T-helper 2 cell treated with Interferon-gamma antibody and Interleukin-4, amounts not matched to agents 5 μg/mL and 100 μg/mL, for 36 hours (primary cell): ENCODE measurements at regions not wholly inside any gene's neighbourhood (a gene's known extent, or its start where the extent isn't known, plus 50 kb on each side); places are given as distances from the start of the nearest gene placed in this dataset.
A peak's percentile ranks its signal among the peaks of the same experiment; 100 is the strongest.
"Not testable (repeated sequence)": the region's sequence is repeated elsewhere in the genome, so short reads cannot be mapped to it uniquely, and the experiment has no call there.

Experiments
- DNase-seq: peaks from one replicate; pipeline ENCODE4 v3.0.0; 2021; ENCODE audit warnings: low spot score
- H3K27ac Mint-ChIP-seq: one replicate; pipeline ENCODE4 v1.8.0; 2021; ENCODE audit warnings: mild to moderate bottlenecking, mixed read lengths
- H3K27me3 Mint-ChIP-seq: one replicate; pipeline ENCODE4 v1.8.0; 2021; ENCODE audit warnings: low read depth, mixed read lengths
- H3K36me3 Mint-ChIP-seq: one replicate; pipeline ENCODE4 v1.8.0; 2021; ENCODE audit warnings: low read depth, mixed read lengths
- H3K4me1 Mint-ChIP-seq: one replicate; pipeline ENCODE4 v1.8.0; 2021; ENCODE audit warnings: low read depth, mixed read lengths
- H3K4me3 Mint-ChIP-seq: one replicate; pipeline ENCODE4 v1.8.0; 2022; ENCODE audit warnings: mild to moderate bottlenecking, moderate library complexity, mixed read lengths
- H3K9me3 Mint-ChIP-seq: one replicate; pipeline ENCODE4 v1.8.0; 2021; ENCODE audit warnings: mixed read lengths

DNA sequence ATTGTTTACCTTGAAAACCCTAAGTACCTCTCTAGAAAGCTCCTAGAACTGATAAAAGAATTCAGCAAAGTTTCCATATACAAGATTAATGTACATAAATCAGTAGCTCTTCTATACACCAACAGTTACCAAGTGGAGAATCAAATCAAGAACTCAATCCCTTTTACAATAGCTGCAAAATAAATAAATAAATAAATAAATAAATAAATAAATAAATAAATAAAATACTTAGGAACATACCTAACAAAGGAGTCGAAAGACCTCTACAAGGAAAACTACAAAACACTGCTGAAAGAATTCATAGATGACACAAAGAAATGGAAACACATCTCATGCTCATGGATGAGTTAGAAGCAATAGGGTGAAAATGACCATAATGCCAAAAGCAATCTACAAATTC is 452.6 kb upstream of the CBLB start:
- Mint-ChIP-seq H3K36me3 (peaks cover 20% of the 10 kb centered on the region), H3K9me3 (peaks cover 66% of the 10 kb centered on the region), H3K4me1 (peaks cover 15% of the 10 kb centered on the region)
- not testable (repeated sequence) for DNase-seq, H3K27me3 Mint-ChIP-seq, H3K27ac Mint-ChIP-seq, H3K4me3 Mint-ChIP-seq

GRCh38 chr3:106323586-106323985 is 454.8 kb upstream of the CBLB start:
- H3K4me1 Mint-ChIP-seq: peaks cover 22% of the 10 kb centered on the region
- H3K36me3 Mint-ChIP-seq: peaks cover 20% of the 10 kb centered on the region
- peaks cover 65% of the 10 kb centered on the region for H3K9me3 Mint-ChIP-seq
- no peaks in the 10 kb centered on the region for H3K27me3 Mint-ChIP-seq
- H3K4me3 Mint-ChIP-seq: no peak overlapping the region
- H3K27ac Mint-ChIP-seq: no peak overlapping the region
- no peak for DNase-seq

GRCh38 chr3:106326941-106327695 is 458.3 kb upstream of the CBLB start:
- peaks cover 16% of the 10 kb centered on the region for H3K36me3 Mint-ChIP-seq
- peaks cover 26% of the 10 kb centered on the region for H3K4me1 Mint-ChIP-seq
- peaks cover 36% of the 10 kb centered on the region for H3K9me3 Mint-ChIP-seq
- no peak overlapping the region for H3K27ac Mint-ChIP-seq
- no peaks in the 10 kb centered on the region for H3K27me3 Mint-ChIP-seq
- no peak for DNase-seq
- peak overlapping the region; percentile 54 for H3K4me3 Mint-ChIP-seq

- Mint-ChIP-seq H3K9me3 (peaks cover 31% of the 10 kb centered on the region), H3K4me1 (peaks cover 30% of the 10 kb centered on the region), H3K27ac (no peak overlapping the region), H3K27me3 (no peaks in the 10 kb centered on the region), H3K4me3 (no peak overlapping the region), H3K36me3 (peaks cover 16% of the 10 kb centered on the region)
- DNase-seq: no peak
These were observed 458.8 kb upstream of the CBLB start for GRCh38 chr3:106327696-106328025.

DNA sequence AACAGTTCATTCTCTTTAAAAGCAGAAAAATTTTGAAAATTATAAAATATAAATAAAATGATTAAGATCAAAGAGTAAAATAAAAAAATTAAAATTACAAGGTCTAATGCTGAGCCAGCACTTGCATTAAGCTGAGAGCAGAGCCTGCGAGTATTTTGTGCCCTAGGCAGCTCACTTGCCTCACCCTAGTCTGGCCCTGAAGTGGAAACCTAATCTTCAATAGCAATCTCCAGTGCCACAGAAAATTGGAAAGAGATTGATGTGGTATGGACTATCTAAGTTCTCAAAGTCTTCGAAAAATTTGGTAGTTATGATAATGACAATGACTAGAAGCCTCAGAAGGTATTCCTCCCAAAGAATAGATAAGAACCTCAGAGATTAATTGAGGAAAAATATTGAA is 459.4 kb upstream of the CBLB start:
- Mint-ChIP-seq H3K4me1 (peaks cover 35% of the 10 kb centered on the region), H3K9me3 (peaks cover 27% of the 10 kb centered on the region), H3K27me3 (no peaks in the 10 kb centered on the region), H3K36me3 (peaks cover 16% of the 10 kb centered on the region), H3K27ac (no peak overlapping the region), H3K4me3 (no peak overlapping the region)
- no peak for DNase-seq

DNA sequence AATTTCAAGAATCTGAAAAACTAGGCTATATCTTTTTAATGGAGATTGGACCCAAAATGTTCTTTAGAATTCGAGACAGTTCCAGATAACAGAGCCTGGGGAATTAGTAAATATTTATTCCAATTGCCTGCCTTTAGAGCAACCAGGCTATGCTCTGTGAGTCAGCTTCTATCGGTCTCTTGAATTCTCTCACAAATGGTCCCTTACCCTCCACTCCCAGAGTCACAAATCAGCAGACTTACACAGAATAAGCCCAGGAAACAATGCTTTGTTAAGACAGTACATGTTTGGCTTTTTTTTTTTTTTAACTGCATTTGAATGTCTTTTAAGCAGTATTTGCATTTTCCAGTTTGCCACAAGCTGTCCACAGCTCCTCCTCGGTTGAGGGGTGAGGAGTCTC is 460.7 kb upstream of the CBLB start:
- H3K9me3 Mint-ChIP-seq: peaks cover 14% of the 10 kb centered on the region
- no peaks in the 10 kb centered on the region for H3K27me3 Mint-ChIP-seq
- H3K4me1 Mint-ChIP-seq: peaks cover 47% of the 10 kb centered on the region
- H3K36me3 Mint-ChIP-seq: peaks cover 11% of the 10 kb centered on the region
- no peak overlapping the region for H3K27ac Mint-ChIP-seq
- no peak overlapping the region for H3K4me3 Mint-ChIP-seq
- DNase-seq: no peak

DNA sequence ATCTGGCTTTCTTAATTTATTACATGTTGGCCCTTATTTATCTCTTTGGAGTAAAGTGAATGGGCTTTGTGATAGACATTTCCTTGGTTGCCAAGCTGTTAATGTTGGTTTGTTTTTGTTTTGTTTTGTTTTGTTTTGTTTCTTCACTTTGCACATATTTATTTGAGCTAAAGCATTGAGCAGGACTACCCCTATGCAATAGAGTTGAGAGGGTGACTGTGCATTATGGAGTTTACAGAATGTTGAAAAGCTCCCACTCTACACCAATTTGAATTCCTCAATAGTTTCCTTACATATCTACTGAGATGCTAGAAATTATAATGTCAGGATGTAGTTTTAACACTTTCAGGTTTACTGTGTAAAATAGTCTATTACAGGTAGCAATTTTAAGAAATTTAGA is 462.8 kb upstream of the CBLB start:
- DNase-seq: no peak
- Mint-ChIP-seq H3K36me3 (peaks cover 5% of the 10 kb centered on the region), H3K4me1 (peaks cover 57% of the 10 kb centered on the region), H3K9me3 (peaks cover 4% of the 10 kb centered on the region), H3K27me3 (no peaks in the 10 kb centered on the region), H3K4me3 (no peak overlapping the region), H3K27ac (no peak overlapping the region)

DNA sequence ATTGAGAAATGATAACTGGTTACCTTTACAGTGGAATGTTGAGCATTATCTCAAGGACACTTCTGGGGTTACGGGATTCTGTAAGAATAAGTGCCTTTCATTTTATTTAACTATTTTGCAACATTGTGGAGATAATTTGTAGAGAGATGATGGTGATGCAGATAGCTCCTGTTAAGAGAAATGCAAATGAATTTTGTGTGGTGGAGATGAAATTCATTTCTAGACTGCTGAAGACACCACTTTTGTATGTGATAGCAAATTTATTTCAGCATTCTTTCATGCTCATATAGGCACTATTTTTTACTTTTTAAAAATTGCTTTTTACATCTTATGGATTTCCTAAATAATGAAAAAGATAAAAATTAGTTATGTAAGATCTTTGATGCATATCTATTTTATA is 463.3 kb upstream of the CBLB start:
- peaks cover 56% of the 10 kb centered on the region for H3K4me1 Mint-ChIP-seq
- H3K36me3 Mint-ChIP-seq: peaks cover 6% of the 10 kb centered on the region
- peaks cover 5% of the 10 kb centered on the region for H3K9me3 Mint-ChIP-seq
- H3K4me3 Mint-ChIP-seq: no peak overlapping the region
- peak overlapping the region; percentile 7 for H3K27ac Mint-ChIP-seq
- DNase-seq: no peak
- H3K27me3 Mint-ChIP-seq: no peaks in the 10 kb centered on the region

GRCh38 chr3:106332884-106333283 is 464.1 kb upstream of the CBLB start:
- DNase-seq: peak; percentile 81
- peaks cover 5% of the 10 kb centered on the region for H3K9me3 Mint-ChIP-seq
- peaks cover 51% of the 10 kb centered on the region for H3K4me1 Mint-ChIP-seq
- peak overlapping the region; percentile 14 for H3K4me3 Mint-ChIP-seq
- peak overlapping the region; percentile 50 for H3K27ac Mint-ChIP-seq
- H3K27me3 Mint-ChIP-seq: no peaks in the 10 kb centered on the region
- peaks cover 6% of the 10 kb centered on the region for H3K36me3 Mint-ChIP-seq

- H3K36me3 Mint-ChIP-seq: peaks cover 6% of the 10 kb centered on the region
- no peaks in the 10 kb centered on the region for H3K27me3 Mint-ChIP-seq
- peaks cover 62% of the 10 kb centered on the region for H3K4me1 Mint-ChIP-seq
- DNase-seq: peak; percentile 61
- H3K9me3 Mint-ChIP-seq: peaks cover 5% of the 10 kb centered on the region
- peak overlapping the region; percentile 79 for H3K27ac Mint-ChIP-seq
- peak overlapping the region; percentile 71 for H3K4me3 Mint-ChIP-seq
These were observed 465.3 kb upstream of the CBLB start for GRCh38 chr3:106333911-106334618.

GRCh38 chr3:106336619-106337018 is 467.8 kb upstream of the CBLB start:
- Mint-ChIP-seq H3K4me1 (peaks cover 63% of the 10 kb centered on the region), H3K4me3 (no peak overlapping the region), H3K27me3 (no peaks in the 10 kb centered on the region), H3K36me3 (peaks cover 6% of the 10 kb centered on the region), H3K9me3 (peaks cover 5% of the 10 kb centered on the region), H3K27ac (no peak overlapping the region)
- DNase-seq: no peak

GRCh38 chr3:106337116-106337515 is 468.3 kb upstream of the CBLB start:
- H3K36me3 Mint-ChIP-seq: peaks cover 6% of the 10 kb centered on the region
- H3K4me3 Mint-ChIP-seq: no peak overlapping the region
- no peak overlapping the region for H3K27ac Mint-ChIP-seq
- H3K9me3 Mint-ChIP-seq: peaks cover 5% of the 10 kb centered on the region
- H3K27me3 Mint-ChIP-seq: no peaks in the 10 kb centered on the region
- peaks cover 58% of the 10 kb centered on the region for H3K4me1 Mint-ChIP-seq
- no peak for DNase-seq

- peaks cover 5% of the 10 kb centered on the region for H3K9me3 Mint-ChIP-seq
- no peaks in the 10 kb centered on the region for H3K27me3 Mint-ChIP-seq
- no peak for DNase-seq
- no peak overlapping the region for H3K27ac Mint-ChIP-seq
- H3K4me3 Mint-ChIP-seq: peak overlapping the region; percentile 54
- H3K4me1 Mint-ChIP-seq: peaks cover 45% of the 10 kb centered on the region
- peaks cover 6% of the 10 kb centered on the region for H3K36me3 Mint-ChIP-seq
These were observed 469.9 kb upstream of the CBLB start for GRCh38 chr3:106338582-106339214.

- Mint-ChIP-seq H3K4me1 (peaks cover 36% of the 10 kb centered on the region), H3K4me3 (no peak overlapping the region), H3K27ac (no peak overlapping the region), H3K27me3 (no peaks in the 10 kb centered on the region), H3K9me3 (peaks cover 5% of the 10 kb centered on the region), H3K36me3 (peaks cover 6% of the 10 kb centered on the region)
- no peak for DNase-seq
These were observed 470.7 kb upstream of the CBLB start for GRCh38 chr3:106339551-106339950.
